HepG2 (cell line): ENCODE measurements at regions not wholly inside any gene's neighbourhood (a gene's known extent, or its start where the extent isn't known, plus 50 kb on each side); places are given as distances from the start of the nearest gene placed in this dataset.

Experiments
- ATAC-seq: fragments of 200-7000 bp; cut with Tn5 transposase; 3 replicates; pipeline ENCODE4 v1.9.1; 2020; ENCODE audit warnings: mild to moderate bottlenecking, moderate library complexity
- BruUV-seq: library from RNA; stranded (reverse); fragments of 400-500 nt; replicated peaks from 2 replicates; lab custom pipeline; 2021; lab: Mats Ljungman, UMichigan
- CTCF ChIA-PET: fragments of 300-600 bp; formaldehyde crosslinking; extraction: SDS; loops from one replicate; lab custom pipeline; 2021; ENCODE audit warnings: low total read pairs, inconsistent platforms, low intra/inter-chr PET ratio; lab: Yijun Ruan, JAX
- POLR2A ChIA-PET: fragments of 350-600 bp; sonication (Branson Sonifier 250); formaldehyde crosslinking; loops from one replicate; lab custom pipeline; 2020; ENCODE audit warnings: antibody characterized with exemption, inconsistent platforms; lab: Yijun Ruan, JAX
- DNase-seq: peaks from one replicate; pipeline ENCODE4 v3.0.0-alpha.2; 2015; ENCODE audit warnings: low spot score
- FAIRE-seq: peaks from 3 replicates; lab custom pipeline; 2011; peaks lifted over from hg19 to GRCh38; lab: Jason Lieb, UNC
- H2AFZ ChIP-seq: one replicate; pipeline ENCODE4 v1.6.1; 2011; ENCODE audit warnings: low read length, inconsistent platforms
- H3K27ac ChIP-seq: fragments of 300-600 bp; 3 replicates; pipeline ENCODE4 v1.8.0; 2011; ENCODE audit warnings: mixed run types, mild to moderate bottlenecking, mixed read lengths, low read length, inconsistent platforms; ENCODE audit not compliant: insufficient read depth; ENCODE audit errors: extremely low read length
- H3K27me3 ChIP-seq, 2 experiments: fragments of 200-600 bp in 1 of 2; 2 replicates in 1 of 2; 3 replicates in 1 of 2; pipeline versions ENCODE4 v1.6.0 to v1.8.0; 2011; ENCODE audit warnings: low read length in 2 of 2, mild to moderate bottlenecking in 2 of 2, moderate library complexity in 2 of 2, inconsistent platforms in 1 of 2; ENCODE audit not compliant: insufficient read depth in 2 of 2, control insufficient read depth in 1 of 2
- H3K36me3 ChIP-seq, 2 experiments: fragments of 200-600 bp in 1 of 2; replicated peaks in 1 of 2; 2 replicates in 1 of 2; 3 replicates in 1 of 2; pipeline versions ENCODE4 v1.5.1 to v1.8.0; 2011; ENCODE audit warnings: low read length in 2 of 2, inconsistent platforms in 1 of 2; ENCODE audit not compliant: insufficient read depth in 2 of 2, control insufficient read depth in 1 of 2
- H3K4me1 ChIP-seq: 2 replicates; pipeline ENCODE4 v1.5.1; 2012; ENCODE audit warnings: low read length, inconsistent platforms; ENCODE audit not compliant: insufficient read depth
- H3K4me2 ChIP-seq: 2 replicates; pipeline ENCODE4 v1.6.0; 2011; ENCODE audit warnings: low read depth, low read length, inconsistent platforms
- H3K4me3 ChIP-seq, 3 experiments: fragments of 200-600 bp in 1 of 3; sonication (generic), shearing (Covaris generic) in 1 of 3; replicated peaks in 1 of 3; 2 replicates each; pipeline ENCODE4 v1.5.1; 2011 to 2016; ENCODE audit warnings: low read length in 3 of 3, inconsistent platforms in 2 of 3, low read depth in 2 of 3, mild to moderate bottlenecking in 2 of 3, control low read depth in 1 of 3, mixed read lengths in 1 of 3; ENCODE audit not compliant: insufficient read depth in 1 of 3
- H3K79me2 ChIP-seq: one replicate; pipeline ENCODE4 v1.6.1; 2011; ENCODE audit warnings: low read length, inconsistent platforms; ENCODE audit not compliant: insufficient read depth
- H3K9ac ChIP-seq: 2 replicates; pipeline ENCODE4 v1.6.0; 2011; ENCODE audit warnings: mild to moderate bottlenecking, low read depth, low read length, inconsistent platforms; ENCODE audit not compliant: insufficient read depth
- H3K9me3 ChIP-seq: 2 replicates; pipeline ENCODE4 v1.5.1; 2012; ENCODE audit warnings: mild to moderate bottlenecking, low read length
- H4K20me1 ChIP-seq: 2 replicates; pipeline ENCODE4 v1.6.0; 2011; ENCODE audit warnings: inconsistent platforms, mild to moderate bottlenecking, low read length, moderate library complexity; ENCODE audit not compliant: insufficient read depth
- CENPBD1 ChIP-seq: sonication (generic); formaldehyde crosslinking; IDR thresholded peaks from 2 replicates; pipeline ENCODE4 v1.8.0; 2022; ENCODE audit warnings: missing genetic modification reagents, low read depth, mild to moderate bottlenecking, borderline replicate concordance
- HCFC1 ChIP-seq: fragments of 150-350 bp; IDR thresholded peaks from 2 replicates; pipeline ENCODE4 v1.6.1; 2014; ENCODE audit warnings: low read depth, low read length
- HMG20B ChIP-seq: conservative IDR thresholded peaks from 2 replicates; pipeline ENCODE4 v1.6.1; 2016; ENCODE audit warnings: missing genetic modification reagents, missing compliant biosample characterization
- HMGXB4 ChIP-seq, 2 experiments: sonication (generic) in 1 of 2; formaldehyde crosslinking in 1 of 2; IDR thresholded peaks; 2 replicates each; pipeline versions ENCODE4 v1.4.0 to v1.6.1; 2018 to 2020; ENCODE audit warnings: missing genetic modification reagents in 2 of 2, borderline replicate concordance in 1 of 2, low read depth in 1 of 2, mild to moderate bottlenecking in 1 of 2, missing biosample characterization in 1 of 2
- MAFK ChIP-seq, 2 experiments: IDR thresholded peaks in 1 of 2; conservative IDR thresholded peaks in 1 of 2; 2 replicates each; pipeline ENCODE4 v1.6.1; 2011; ENCODE audit warnings: improper control_type of control experiment in 2 of 2, low read length in 2 of 2
- RNF2 ChIP-seq: fragments of 450-650 bp; conservative IDR thresholded peaks from 2 replicates; pipeline ENCODE4 v1.6.1; 2016; ENCODE audit warnings: low read depth
- SCMH1 ChIP-seq: sonication (generic); formaldehyde crosslinking; IDR thresholded peaks from 2 replicates; pipeline ENCODE4 v1.9.0; 2021; ENCODE audit warnings: missing genetic modification reagents, mild to moderate bottlenecking, borderline replicate concordance
- SNAPC2 ChIP-seq: sonication (generic); formaldehyde crosslinking; IDR thresholded peaks from 2 replicates; pipeline ENCODE4 v1.8.1; 2022; ENCODE audit warnings: mild to moderate bottlenecking, missing genetic modification reagents
- TMF1 ChIP-seq: sonication (generic); formaldehyde crosslinking; IDR thresholded peaks from 2 replicates; pipeline ENCODE4 v1.8.1; 2022; ENCODE audit warnings: low read depth, missing genetic modification reagents
- ZFAT ChIP-seq: sonication (generic); formaldehyde crosslinking; conservative IDR thresholded peaks from 2 replicates; pipeline ENCODE4 v1.8.1; 2023; ENCODE audit warnings: missing genetic modification reagents, inconsistent platforms
- ZMYM4 ChIP-seq: sonication (generic); formaldehyde crosslinking; IDR thresholded peaks from 2 replicates; pipeline ENCODE4 v1.8.1; 2023; ENCODE audit warnings: mild to moderate bottlenecking, missing genetic modification reagents
- ZNF10 ChIP-seq: sonication (generic); formaldehyde crosslinking; IDR thresholded peaks from 2 replicates; pipeline ENCODE4 v1.4.0; 2020; ENCODE audit warnings: mild to moderate bottlenecking, low read depth, missing genetic modification reagents, borderline replicate concordance
- ZNF225 ChIP-seq: sonication (generic); formaldehyde crosslinking; IDR thresholded peaks from 2 replicates; pipeline ENCODE4 v1.4.0; 2020; ENCODE audit warnings: mild to moderate bottlenecking, missing genetic modification reagents
- ZNF44 ChIP-seq: sonication (generic); formaldehyde crosslinking; IDR thresholded peaks from 2 replicates; pipeline ENCODE4 v1.5.1; 2020; ENCODE audit warnings: mild to moderate bottlenecking, missing genetic modification reagents
- ZNF468 ChIP-seq: sonication (generic); formaldehyde crosslinking; IDR thresholded peaks from 2 replicates; pipeline ENCODE4 v1.8.0; 2022; ENCODE audit warnings: mild to moderate bottlenecking, moderate library complexity, missing genetic modification reagents
- ZNF605 ChIP-seq: sonication (generic); formaldehyde crosslinking; IDR thresholded peaks from 2 replicates; pipeline ENCODE4 v1.8.0; 2022; ENCODE audit warnings: mild to moderate bottlenecking, missing genetic modification reagents
- ZNF709 ChIP-seq: sonication (generic); formaldehyde crosslinking; IDR thresholded peaks from 2 replicates; pipeline ENCODE4 v1.5.0; 2020; ENCODE audit warnings: mild to moderate bottlenecking, missing genetic modification reagents
- ZNF83 ChIP-seq: sonication (generic); formaldehyde crosslinking; IDR thresholded peaks from 2 replicates; pipeline ENCODE4 v1.4.0; 2020; ENCODE audit warnings: missing genetic modification reagents, mild to moderate bottlenecking, borderline replicate concordance
- ZNF883 ChIP-seq: sonication (generic); formaldehyde crosslinking; IDR thresholded peaks from 2 replicates; pipeline ENCODE4 v1.5.1; 2020; ENCODE audit warnings: mild to moderate bottlenecking, missing genetic modification reagents; ENCODE audit errors: not compliant biosample characterization
- WGBS: methylation state at CpG from one replicate; pipeline ENCODE4 v1.1.6; 2017; ENCODE audit warnings: low lambda C conversion rate; 5-methylcytosine and 5-hydroxymethylcytosine counted together
- in situ Hi-C: cut with HindIII; loops from 2 replicates; pipeline ENCODE4 v1.10.0; 2017; ENCODE audit warnings: low pct_unique_long_range_greater_than_20kb; ENCODE audit not compliant: extremely low pct_ligation_motif_present
- intact Hi-C: fragments of 100-400 bp; cut with micrococcal nuclease; formaldehyde crosslinking; loops from one replicate; pipeline ENCODE4 v1.10.0; 2022; ENCODE audit not compliant: unreplicated experiment

GRCh38 chr3:25262322-25262721, 165.7 kb upstream of the RARB start:
- Histone ChIP-seq H2AFZ (no peak overlapping the region), H3K27ac (no peak overlapping the region), H3K4me1 (no peaks in the 10 kb centered on the region), H3K79me2 (no peaks in the 10 kb centered on the region), H3K9ac (no peak overlapping the region), H3K9me3 (no peaks in the 10 kb centered on the region), H4K20me1 (no peaks in the 10 kb centered on the region), H3K36me3 (no peaks in the 10 kb centered on the region), H3K4me2 (no peak overlapping the region), H3K4me3 (no peak overlapping the region), H3K27me3 (no peaks in the 10 kb centered on the region)
- no peak for ATAC-seq
- no TSS peak for BruUV-seq
- no peak for TF ChIP-seq ZNF83 (CRISPR knock-in tag)
- no peak for TF ChIP-seq ZNF605
- TF ChIP-seq ZNF225 (CRISPR knock-in tag): no peak
- TF ChIP-seq RNF2: no peak
- no peak for TF ChIP-seq MAFK (conservative IDR thresholded peaks at IDR 0.05 in 1 of 2, IDR thresholded peaks at IDR 0.05 in 1 of 2; ENCODE audit: low read length in 2 of 2)
- TF ChIP-seq ZMYM4 (CRISPR knock-in tag): no peak
- TF ChIP-seq HMG20B (CRISPR knock-in tag): no peak
- TF ChIP-seq SCMH1 (CRISPR knock-in tag): no peak
- TF ChIP-seq ZNF468 (CRISPR knock-in tag): no peak
- no peak for TF ChIP-seq HCFC1
- TF ChIP-seq TMF1 (CRISPR knock-in tag): no peak
- TF ChIP-seq SNAPC2 (CRISPR knock-in tag): no peak
- no peak for TF ChIP-seq ZNF709 (CRISPR knock-in tag)
- TF ChIP-seq ZNF44: no peak
- no peak for TF ChIP-seq ZNF883
- no peak for TF ChIP-seq ZNF10 (CRISPR knock-in tag)
- TF ChIP-seq ZFAT (CRISPR knock-in tag): no peak
- TF ChIP-seq HMGXB4 (CRISPR knock-in tag; IDR thresholded peaks at IDR 0.05; ENCODE audit: borderline replicate concordance in 1 of 2, low read depth in 1 of 2): no peak
- TF ChIP-seq CENPBD1: no peak
- WGBS: 0% methylated on average over 6 of the region's 6 CpGs
- intact Hi-C loops (no loop called here), in situ Hi-C loops (no loop called here)
- no peak for DNase-seq
- CTCF ChIA-PET: no interaction called here
- no peak for FAIRE-seq
- POLR2A ChIA-PET: no interaction called here
